Dermis microvascular lymphatic vessel endothelial cell (primary cell): ENCODE measurements at regions not wholly inside any gene's neighbourhood (a gene's known extent, or its start where the extent isn't known, plus 50 kb on each side); places are given as distances from the start of the nearest gene placed in this dataset.

Source experiments
- DNase-seq, 2 donors: peaks; one replicate each; pipeline versions ENCODE4 v3.0.0 to v3.0.0-alpha.2; 2010; ENCODE audit warnings: low read depth in 2 of 2

- no peak for DNase-seq
Observed at GRCh38 chr15:35852818-35853624, 307.1 kb upstream of the DPH6 start.

GRCh38 chr15:35854316-35854715, 308.4 kb upstream of the DPH6 start:
- no peak for DNase-seq

- no peak for DNase-seq
Observed at GRCh38 chr15:35857567-35858226, 311.7 kb upstream of the DPH6 start.

- DNase-seq, result no peak
Observed at GRCh38 chr15:35858707-35859106, 312.7 kb upstream of the DPH6 start.

GRCh38 chr15:35863655-35864054, 317.7 kb upstream of the DPH6 start:
- DNase-seq, result no peak

- DNase-seq, result no peak
Observed at GRCh38 chr15:35867356-35867755, 321.4 kb upstream of the DPH6 start.

GRCh38 chr15:35871282-35871681, 325.3 kb upstream of the DPH6 start:
- DNase-seq, result no peak

GRCh38 chr15:35871812-35872211, 325.8 kb upstream of the DPH6 start:
- DNase-seq, result no peak

- DNase-seq, result no peak
Observed at GRCh38 chr15:35872577-35872976, 326.6 kb upstream of the DPH6 start.

- DNase-seq, result peak in 1 of 2 donors; percentile 59
Observed at GRCh38 chr15:35874260-35874905, 328.4 kb upstream of the DPH6 start.

- no peak for DNase-seq
Observed at GRCh38 chr15:35876762-35877161, 330.8 kb upstream of the DPH6 start.

- DNase-seq, result no peak
Observed at GRCh38 chr15:35880896-35881295, 334.9 kb upstream of the DPH6 start.

GRCh38 chr15:35885870-35886269, 339.9 kb upstream of the DPH6 start:
- DNase-seq, result no peak

- peak; percentile 14 to 63 for DNase-seq
Observed at GRCh38 chr15:35886765-35887164, 340.8 kb upstream of the DPH6 start.

GRCh38 chr15:35888815-35889214, 342.9 kb upstream of the DPH6 start:
- no peak for DNase-seq

- peak; percentile 87 to 91 for DNase-seq
Observed at GRCh38 chr15:35907511-35907910, 361.5 kb upstream of the DPH6 start.

GRCh38 chr15:35909414-35909813, 363.4 kb upstream of the DPH6 start:
- no peak for DNase-seq

- DNase-seq, result no peak
Observed at GRCh38 chr15:35910227-35910626, 364.3 kb upstream of the DPH6 start.

GRCh38 chr15:35911052-35911777, 365.2 kb upstream of the DPH6 start:
- DNase-seq, result no peak

- DNase-seq, result peak; percentile 9 to 41
Observed at GRCh38 chr15:35912196-35912595, 366.2 kb upstream of the DPH6 start.

GRCh38 chr15:35914573-35914972, 368.6 kb upstream of the DPH6 start:
- DNase-seq, result no peak

GRCh38 chr15:35921046-35921445, 375.1 kb upstream of the DPH6 start:
- DNase-seq, result no peak
